Transverse colon (tissue), 4 donors: ENCODE measurements at regions not wholly inside any gene's neighbourhood (a gene's known extent, or its start where the extent isn't known, plus 50 kb on each side); places are given as distances from the start of the nearest gene placed in this dataset.

Experiments used
- CTCF ChIP-seq, 5 experiments: fragments of 200-600 bp in 3 of 5; fragments of 450-650 bp in 2 of 5; sonication (generic) in 3 of 5; IDR thresholded peaks; 1 replicate in 2 of 5; 2 replicates in 3 of 5; pipeline ENCODE4 v1.5.1; 2016 to 2017; ENCODE audit warnings: antibody characterized with exemption in 5 of 5, inconsistent platforms in 3 of 5, mild to moderate bottlenecking in 2 of 5, moderate library complexity in 1 of 5
- EP300 ChIP-seq: sonication (generic); formaldehyde crosslinking; IDR thresholded peaks from one replicate; pipeline ENCODE4 v1.6.1; 2017; ENCODE audit warnings: antibody characterized with exemption, low read depth
- POLR2A ChIP-seq: fragments of 450-650 bp; IDR thresholded peaks from one replicate; pipeline ENCODE4 v1.6.1; 2016; ENCODE audit warnings: antibody characterized with exemption, mild to moderate bottlenecking, moderate library complexity
- POLR2AphosphoS5 ChIP-seq, 3 donors: sonication (generic); formaldehyde crosslinking; IDR thresholded peaks; one replicate each; pipeline ENCODE4 v1.6.1; 2016; ENCODE audit warnings: antibody characterized with exemption in 3 of 3

GRCh38 chr22:48599346-48599745 lies 1228.3 kb downstream of the BRD1 start:
- no peak for TF ChIP-seq CTCF (IDR thresholded peaks at IDR 0.05)
- TF ChIP-seq POLR2AphosphoS5 (IDR thresholded peaks at IDR 0.05) = no peak
- TF ChIP-seq EP300 = no peak
- no peak for TF ChIP-seq POLR2A
